Cardiac septum (tissue), 1 donor: ENCODE measurements at regions not wholly inside any gene's neighbourhood (a gene's known extent, or its start where the extent isn't known, plus 50 kb on each side); places are given as distances from the start of the nearest gene placed in this dataset.

Experiments
- DNase-seq: peaks from one replicate; pipeline ENCODE4 v3.0.0-alpha.2; 2020; ENCODE audit warnings: low spot score
- intact Hi-C: fragments of 100-400 bp; cut with DNase I; formaldehyde crosslinking; loops from one replicate; pipeline ENCODE4 v1.14.0; 2022
- donor health status: DM: no; HTN: no; CAD: no.

GRCh38 chr2:203656522-203657287 is 49.7 kb upstream of the CD28 start:
- intact Hi-C loops, result no loop called here
- no peak for DNase-seq
